Tibial artery (tissue), 4 donors: ENCODE measurements at regions not wholly inside any gene's neighbourhood (a gene's known extent, or its start where the extent isn't known, plus 50 kb on each side); places are given as distances from the start of the nearest gene placed in this dataset.

Experiments used
- DNase-seq, 2 donors: peaks; one replicate each; pipeline ENCODE4 v3.0.0-alpha.2; 2019
- H3K27ac ChIP-seq, 2 donors: fragments of 200-600 bp; sonication (generic) in 1 of 2; 1 replicate in 1 of 2; 2 replicates in 1 of 2; pipeline ENCODE4 v1.5.1; 2018 to 2019; ENCODE audit warnings: mild to moderate bottlenecking in 1 of 2
- H3K27me3 ChIP-seq, 2 donors: fragments of 200-600 bp; sonication (generic) in 1 of 2; one replicate each; pipeline versions ENCODE4 v1.5.1 to v1.6.0; 2016 to 2019
- H3K36me3 ChIP-seq, 3 donors: fragments of 200-600 bp; sonication (generic) in 2 of 3; one replicate each; pipeline ENCODE4 v1.5.1; 2016 to 2019; ENCODE audit warnings: mild to moderate bottlenecking in 2 of 3
- H3K4me1 ChIP-seq, 4 donors: fragments of 200-600 bp; sonication (generic) in 2 of 4; 1 replicate in 3 of 4; 2 replicates in 1 of 4; pipeline ENCODE4 v1.5.1; 2016 to 2019
- H3K4me3 ChIP-seq, 2 donors: fragments of 200-600 bp; sonication (generic) in 1 of 2; 1 replicate in 1 of 2; 2 replicates in 1 of 2; pipeline ENCODE4 v1.5.1; 2018 to 2019; ENCODE audit warnings: mild to moderate bottlenecking in 2 of 2
- H3K9me3 ChIP-seq, 3 donors: fragments of 200-600 bp; sonication (generic) in 1 of 3; one replicate each; pipeline ENCODE4 v1.5.1; 2016 to 2019
- CTCF ChIP-seq, 2 experiments: fragments of 200-600 bp in 1 of 2; fragments of 450-650 bp in 1 of 2; IDR thresholded peaks; one replicate each; pipeline ENCODE4 v1.5.1; 2017 to 2019; ENCODE audit warnings: antibody characterized with exemption in 2 of 2, mild to moderate bottlenecking in 1 of 2, moderate library complexity in 1 of 2
- intact Hi-C: fragments of 100-400 bp; cut with DNase I; formaldehyde crosslinking; loops from one replicate; pipeline ENCODE4 v1.15.0; 2023; ENCODE audit warnings: low total_unique reads

- Histone ChIP-seq H3K4me1 (peaks cover 0 to 78% (median 62%) of the 10 kb centered on the region in 4 donors), H3K36me3 (no peaks in the 10 kb centered on the region), H3K9me3 (no peaks in the 10 kb centered on the region), H3K27me3 (no peaks in the 10 kb centered on the region), H3K27ac (no peak overlapping the region), H3K4me3 (no peak overlapping the region)
- intact Hi-C loops = no loop called here
- TF ChIP-seq CTCF (IDR thresholded peaks at IDR 0.05) = no peak
- DNase-seq = no peak
These were observed 297.0 kb downstream of the SEC14L1 start for GRCh38 chr17:77437747-77438146.

DNA sequence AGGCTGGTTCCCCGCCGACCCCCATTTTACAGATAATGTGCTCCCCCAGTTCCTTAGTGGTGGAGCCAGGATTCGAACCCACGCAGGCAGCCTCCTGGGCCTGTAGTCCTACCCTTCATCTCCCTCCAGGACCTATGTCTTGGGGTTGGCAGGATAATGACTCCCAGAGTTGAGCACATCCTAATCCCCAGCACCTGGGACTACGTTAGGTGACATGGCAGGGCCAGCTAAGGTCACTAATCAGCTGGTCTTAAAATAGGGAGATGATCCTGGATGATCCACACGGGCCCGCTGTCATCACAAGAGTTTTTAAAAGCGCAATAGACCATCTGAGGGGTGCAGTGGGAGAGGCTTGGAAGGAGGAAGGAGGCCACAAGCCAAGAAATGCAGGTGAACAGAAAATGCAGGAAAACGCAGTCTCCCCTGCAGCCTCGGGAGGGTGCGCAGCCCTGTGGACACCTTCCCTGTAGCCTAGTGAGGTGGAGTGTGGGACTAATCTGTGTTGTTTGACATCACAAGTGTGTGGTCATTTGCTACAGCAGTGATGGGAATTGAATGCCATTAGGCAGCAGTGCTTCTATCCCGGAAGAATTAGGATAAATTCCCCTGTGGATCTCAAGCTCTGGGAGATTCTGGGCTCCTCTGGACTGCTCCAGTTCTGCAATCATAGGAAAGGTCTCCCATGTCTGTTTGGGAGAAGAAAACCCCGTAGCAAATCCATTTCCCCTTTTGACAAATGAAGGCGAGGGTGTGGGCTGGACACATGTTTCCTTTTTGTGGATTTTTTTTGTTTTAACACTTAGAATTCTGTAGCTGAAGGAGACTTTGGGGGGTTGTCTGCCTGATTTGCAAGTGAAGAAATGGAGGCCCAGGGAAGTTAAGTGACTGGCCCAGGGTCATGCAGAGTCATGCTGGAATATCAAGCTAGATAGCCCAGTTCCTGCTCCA lies 297.7 kb downstream of the SEC14L1 start:
- no peak for TF ChIP-seq CTCF (IDR thresholded peaks at IDR 0.05)
- H3K4me1 ChIP-seq = peaks cover 0 to 75% (median 55%) of the 10 kb centered on the region in 4 donors
- H3K36me3 ChIP-seq = no peaks in the 10 kb centered on the region
- no peaks in the 10 kb centered on the region for H3K9me3 ChIP-seq
- H3K27me3 ChIP-seq = no peaks in the 10 kb centered on the region
- DNase-seq = no peak
- H3K4me3 ChIP-seq = no peak overlapping the region
- intact Hi-C loops = no loop called here
- H3K27ac ChIP-seq = no peak overlapping the region

DNA sequence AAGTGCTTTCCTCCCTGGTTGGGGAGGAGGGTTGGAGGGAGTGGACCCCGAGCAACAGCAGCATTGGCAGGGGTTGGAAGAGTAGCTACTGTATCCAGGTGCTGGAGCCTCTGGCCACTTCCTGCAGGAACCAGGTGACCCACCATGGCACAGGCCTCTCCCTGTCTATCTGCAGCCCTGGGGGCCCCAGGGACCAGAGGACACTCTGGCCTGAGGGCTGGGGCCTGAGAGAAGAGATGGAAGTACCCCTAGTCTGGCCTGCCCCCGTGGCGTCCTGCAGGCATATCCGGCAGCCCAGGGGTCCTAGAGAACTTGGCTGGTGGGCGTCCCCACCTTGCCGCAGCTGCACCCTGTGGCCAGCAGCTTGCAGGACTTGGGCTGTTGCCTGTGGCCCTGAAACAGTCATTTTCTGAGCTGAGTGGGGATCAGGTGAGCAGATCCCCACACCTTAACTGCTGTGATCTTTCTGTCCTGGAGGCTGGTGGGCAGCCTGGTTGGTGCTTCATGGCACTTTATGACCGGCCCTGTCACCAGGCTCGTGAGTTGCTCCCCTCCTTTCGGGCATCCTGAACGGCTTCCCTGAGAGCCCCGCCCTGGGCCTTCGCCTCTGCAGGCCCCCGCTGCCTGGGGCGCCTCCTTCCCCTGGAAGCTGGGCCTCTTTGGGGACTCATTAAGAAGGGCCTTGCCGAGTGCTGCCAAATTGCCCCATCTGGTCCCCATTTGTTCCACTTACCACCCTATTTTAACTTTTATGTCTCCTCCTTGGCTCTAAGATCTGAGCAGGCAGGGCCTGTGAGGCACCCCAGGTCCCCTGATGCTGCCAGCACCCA lies 298.6 kb downstream of the SEC14L1 start:
- DNase-seq = no peak
- H3K27me3 ChIP-seq = no peaks in the 10 kb centered on the region
- H3K4me1 ChIP-seq = peaks cover 0 to 70% (median 51%) of the 10 kb centered on the region in 4 donors
- no peaks in the 10 kb centered on the region for H3K36me3 ChIP-seq
- intact Hi-C loops = no loop called here
- H3K9me3 ChIP-seq = no peaks in the 10 kb centered on the region
- TF ChIP-seq CTCF (IDR thresholded peaks at IDR 0.05) = no peak
- no peak overlapping the region for H3K27ac ChIP-seq
- H3K4me3 ChIP-seq = no peak overlapping the region

- no peak for DNase-seq
- Histone ChIP-seq H3K27me3 (no peaks in the 10 kb centered on the region), H3K36me3 (no peaks in the 10 kb centered on the region), H3K4me3 (no peak overlapping the region), H3K4me1 (peaks cover 0 to 71% (median 51%) of the 10 kb centered on the region in 4 donors), H3K27ac (no peak overlapping the region), H3K9me3 (no peaks in the 10 kb centered on the region)
- intact Hi-C loops = no loop called here
- TF ChIP-seq CTCF (IDR thresholded peaks at IDR 0.05) = no peak
These were observed 299.8 kb downstream of the SEC14L1 start for GRCh38 chr17:77440560-77440981.

- Histone ChIP-seq H3K4me3 (no peak overlapping the region), H3K27me3 (no peaks in the 10 kb centered on the region), H3K27ac (no peak overlapping the region), H3K4me1 (peaks cover 0 to 71% (median 47%) of the 10 kb centered on the region in 4 donors), H3K9me3 (no peaks in the 10 kb centered on the region), H3K36me3 (no peaks in the 10 kb centered on the region)
- DNase-seq = no peak
- intact Hi-C loops = no loop called here
- TF ChIP-seq CTCF (IDR thresholded peaks at IDR 0.05) = no peak
These were observed 300.6 kb downstream of the SEC14L1 start for GRCh38 chr17:77441130-77441920.
